GM20000 (cell line): ENCODE measurements at regions not wholly inside any gene's neighbourhood (a gene's known extent, or its start where the extent isn't known, plus 50 kb on each side); places are given as distances from the start of the nearest gene placed in this dataset.
"Not testable (repeated sequence)": the region's sequence is repeated elsewhere in the genome, so short reads cannot be mapped to it uniquely, and the experiment has no call there.

Source experiments
- DNase-seq: peaks from one replicate; pipeline ENCODE4 v3.0.0; 2012; ENCODE audit warnings: low spot score
- CTCF ChIP-seq: IDR thresholded peaks from 2 replicates; pipeline ENCODE4 v1.5.1; 2012; ENCODE audit warnings: mild to moderate bottlenecking, control low read depth; ENCODE audit errors: extremely low read depth, missing control alignments

- DNase-seq = no peak
- no peak for TF ChIP-seq CTCF
Observed at GRCh38 chr13:54232700-54233099, 1204.1 kb downstream of the OLFM4 start.

- no peak for DNase-seq
- no peak for TF ChIP-seq CTCF
Observed at GRCh38 chr13:54234607-54235006, 1206.0 kb downstream of the OLFM4 start.

- TF ChIP-seq CTCF = no peak
- DNase-seq = no peak
Observed at GRCh38 chr13:54241719-54242118, 1213.1 kb downstream of the OLFM4 start.

GRCh38 chr13:54248306-54248705 is 1219.7 kb downstream of the OLFM4 start:
- DNase-seq = no peak
- TF ChIP-seq CTCF = no peak

GRCh38 chr13:54261856-54262255 is 1233.2 kb downstream of the OLFM4 start:
- no peak for DNase-seq
- TF ChIP-seq CTCF = no peak

- DNase-seq = no peak
Observed at GRCh38 chr13:54263868-54264267, 1235.3 kb downstream of the OLFM4 start.

GRCh38 chr13:54267253-54267668 is 1238.6 kb downstream of the OLFM4 start:
- DNase-seq = not testable (repeated sequence)

More at GRCh38 chr13:54263868-54264267, 1235.3 kb downstream of the OLFM4 start:
- no peak for TF ChIP-seq CTCF

- DNase-seq = not testable (repeated sequence)
Observed at GRCh38 chr13:54268013-54268695, 1239.5 kb downstream of the OLFM4 start.
